ENCODE measurements at regions not wholly inside any gene's neighbourhood (a gene's known extent, or its start where the extent isn't known, plus 50 kb on each side); places are given as distances from the start of the nearest gene placed in this dataset.

DNA sequence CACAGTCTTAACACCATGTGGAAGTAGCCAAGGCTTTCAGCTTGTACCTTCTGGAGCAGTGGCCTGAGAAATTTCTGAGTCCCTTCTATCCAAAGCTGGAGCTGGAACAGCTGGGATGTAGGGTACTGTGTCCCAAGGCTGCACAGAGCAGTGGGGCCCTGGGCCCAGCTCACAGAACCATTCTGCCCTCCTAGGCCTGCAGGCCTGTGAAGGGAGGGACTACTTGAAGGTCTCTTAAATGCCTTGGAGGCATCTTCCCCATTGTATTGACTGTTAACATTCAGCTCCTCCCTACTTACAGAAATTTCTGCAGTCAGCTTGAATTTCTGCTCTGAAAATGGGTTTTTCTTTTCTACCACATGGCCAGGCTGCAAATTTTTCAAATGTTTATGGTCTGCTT, 156.5 kb upstream of the MANEA start:
- no peak overlapping the region for H2BK15ac ChIP-seq (ENCODE audit: low read length)
- no peak overlapping the region for H3K18ac ChIP-seq (ENCODE audit: extremely low read depth, low read length)
- no peak overlapping the region for H3K14ac ChIP-seq (ENCODE audit: insufficient read length)
- no peak overlapping the region for H2BK5ac ChIP-seq (ENCODE audit: low read depth, low read length)
- no peaks in the 10 kb centered on the region for H3K79me1 ChIP-seq (ENCODE audit: low read depth, low read length)
- ChIA-PET POLR2A (ENCODE audit: partially characterized antibody) (no interaction called here), CTCF (ENCODE audit: partially characterized antibody) (interaction anchor here (1.1 kb wide), 1 partner anchor 218 kb away, joined by 3 read pairs; no protein-coding TSS in a partner anchor)
- no peak overlapping the region for H3K4me2 ChIP-seq (ENCODE audit: insufficient read depth in 1 of 2, low read depth in 2 of 2, low read length in 2 of 2)
- no peak overlapping the region for H3K4me3 ChIP-seq (ENCODE audit: extremely low read depth in 1 of 4, insufficient read depth in 2 of 4, low read depth in 3 of 4, low read length in 4 of 4)
- no peak overlapping the region for H3K23ac ChIP-seq (ENCODE audit: insufficient read length)
- no peaks in the 10 kb centered on the region for H3K23me2 ChIP-seq (ENCODE audit: low read depth, low read length)
- no peak overlapping the region for H4K5ac ChIP-seq (ENCODE audit: insufficient read length, low read depth, low read length)
- H4K91ac ChIP-seq (replicated peaks; ENCODE audit: insufficient read length, low read length): no peak overlapping the region
- H2AK5ac ChIP-seq (ENCODE audit: low read depth, low read length): no peak overlapping the region
- no peak overlapping the region for H2BK20ac ChIP-seq (ENCODE audit: low read length)
- no peak overlapping the region for H3K27ac ChIP-seq (ENCODE audit: low read depth, low read length)
- no peak overlapping the region for H3K56ac ChIP-seq (replicated peaks; ENCODE audit: insufficient read length, low read depth, low read length)
- H3K79me2 ChIP-seq (ENCODE audit: control insufficient read depth in 1 of 2, insufficient read depth in 2 of 2, low read length in 2 of 2): no peaks in the 10 kb centered on the region
- H3K4ac ChIP-seq (replicated peaks; ENCODE audit: insufficient read length, low read depth, low read length): no peak overlapping the region
- no peak overlapping the region for H4K8ac ChIP-seq (ENCODE audit: extremely low read depth, insufficient read depth, low read length)
- no peaks in the 10 kb centered on the region for H3K4me1 ChIP-seq (replicated peaks in 1 of 4; ENCODE audit: control insufficient read depth in 3 of 4, insufficient read depth in 4 of 4, low read length in 3 of 4)
- H2BK120ac ChIP-seq (replicated peaks; ENCODE audit: low read depth, low read length): no peak overlapping the region
- DNase-seq (ENCODE audit: low read depth in 1 of 2, low spot score in 2 of 2) (no peak), FAIRE-seq (no peak)
- H2BK12ac ChIP-seq (ENCODE audit: low read depth, low read length): no peak overlapping the region
- H3K27me3 ChIP-seq (replicated peaks in 1 of 4; ENCODE audit: control insufficient read depth in 3 of 4, extremely low read depth in 1 of 4, insufficient read depth in 3 of 4, low read length in 3 of 4): no peaks in the 10 kb centered on the region
- no peaks in the 10 kb centered on the region for H3K36me3 ChIP-seq (ENCODE audit: control insufficient read depth in 2 of 4, insufficient read depth in 4 of 4, low read length in 3 of 4)
- H3K9me3 ChIP-seq (ENCODE audit: insufficient read depth in 2 of 2, low read depth in 1 of 2, low read length in 1 of 2): peaks cover 15 to 19% of the 10 kb centered on the region in 2 experiments
- H3K9ac ChIP-seq (replicated peaks in 1 of 4; ENCODE audit: extremely low read depth in 1 of 4, low read depth in 3 of 4, low read length in 3 of 4): no peak overlapping the region
- H4K20me1 ChIP-seq (replicated peaks in 1 of 2; ENCODE audit: control insufficient read depth in 1 of 2, insufficient read depth in 2 of 2, low read length in 2 of 2): no peaks in the 10 kb centered on the region
- no peak overlapping the region for H2AFZ ChIP-seq (ENCODE audit: low read length)
- TF ChIP-seq POLR2AphosphoS5 (IDR thresholded peaks at IDR 0.05; ENCODE audit: low read depth, low read length) (no peak), PHF8 (conservative IDR thresholded peaks at IDR 0.05; ENCODE audit: low read depth, low read length) (no peak), POLR2A (IDR thresholded peaks at IDR 0.05; ENCODE audit: control extremely low read depth in 1 of 2, low read depth in 2 of 2, low read length in 2 of 2) (no peak), CREB1 (IDR thresholded peaks at IDR 0.05) (no peak), BACH1 (IDR thresholded peaks at IDR 0.05; ENCODE audit: low read length) (no peak), JUN (IDR thresholded peaks at IDR 0.05; ENCODE audit: low read depth, low read length) (no peak), EGR1 (IDR thresholded peaks at IDR 0.05; ENCODE audit: borderline replicate concordance, low read depth, low read length) (no peak), JUND (IDR thresholded peaks at IDR 0.05; ENCODE audit: low read length) (no peak), NANOG (IDR thresholded peaks at IDR 0.05; ENCODE audit: insufficient read depth, low read depth, low read length, poor library complexity, severe bottlenecking) (no peak), KDM5A (IDR thresholded peaks at IDR 0.05; ENCODE audit: low read length) (no peak), SP2 (IDR thresholded peaks at IDR 0.05; ENCODE audit: low read length) (no peak), ZNF274 (IDR thresholded peaks at IDR 0.05; ENCODE audit: borderline replicate concordance, extremely low read depth, low read length) (no peak), SP1 (IDR thresholded peaks at IDR 0.05; ENCODE audit: low read depth, low read length) (no peak), SIN3A (conservative IDR thresholded peaks at IDR 0.05 in 1 of 2, IDR thresholded peaks at IDR 0.05 in 1 of 2; ENCODE audit: low read depth in 1 of 2, low read length in 2 of 2) (no peak)
- TF ChIP-seq, protein P1, sequence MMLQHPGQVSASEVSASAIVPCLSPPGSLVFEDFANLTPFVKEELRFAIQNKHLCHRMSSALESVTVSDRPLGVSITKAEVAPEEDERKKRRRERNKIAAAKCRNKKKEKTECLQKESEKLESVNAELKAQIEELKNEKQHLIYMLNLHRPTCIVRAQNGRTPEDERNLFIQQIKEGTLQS (IDR thresholded peaks at IDR 0.05; ENCODE audit: insufficient read depth, low read depth, low read length): no peak
